Pancreas (tissue), 10 donors: ENCODE measurements at regions not wholly inside any gene's neighbourhood (a gene's known extent, or its start where the extent isn't known, plus 50 kb on each side); places are given as distances from the start of the nearest gene placed in this dataset.
A peak's percentile ranks its signal among the peaks of the same experiment; 100 is the strongest.

Source experiments
- ATAC-seq, 4 donors: fragments of 200-7000 bp; cut with Tn5 transposase; one replicate each; pipeline versions ENCODE4 v1.8.0 to v1.9.1; 2020; ENCODE audit warnings: mild to moderate bottlenecking in 4 of 4, moderate library complexity in 4 of 4
- DNase-seq, 6 donors: peaks; one replicate each; pipeline ENCODE4 v3.0.0-alpha.2; 2020
- FAIRE-seq: peaks from 2 replicates; lab custom pipeline; 2012; peaks lifted over from hg19 to GRCh38; lab: Jason Lieb, UNC
- H3K27ac ChIP-seq, 4 donors: fragments of 200-600 bp; sonication (generic); 1 replicate in 3 of 4; 2 replicates in 1 of 4; pipeline versions ENCODE4 v1.5.0 to v1.8.0; 2020
- H3K27me3 ChIP-seq, 4 donors: fragments of 200-600 bp; one replicate each; pipeline ENCODE4 v1.8.0; 2021
- H3K36me3 ChIP-seq, 3 donors: fragments of 200-600 bp; sonication (generic) in 1 of 3; one replicate each; pipeline versions ENCODE4 v1.5.0 to v1.8.0; 2020 to 2021
- H3K4me1 ChIP-seq, 3 donors: fragments of 200-600 bp; one replicate each; pipeline ENCODE4 v1.8.0; 2021
- H3K4me3 ChIP-seq, 4 donors: fragments of 200-600 bp; sonication (generic) in 2 of 4; one replicate each; pipeline versions ENCODE4 v1.5.0 to v1.8.0; 2020 to 2021
- H3K9me3 ChIP-seq, 4 donors: fragments of 200-600 bp; one replicate each; pipeline ENCODE4 v1.8.0; 2021
- CTCF ChIP-seq, 4 donors: fragments of 200-600 bp; sonication (generic) in 3 of 4; IDR thresholded peaks; one replicate each; pipeline versions ENCODE4 v1.5.0 to v1.8.0; 2021; ENCODE audit warnings: antibody characterized with exemption in 4 of 4
- WGBS, 2 donors: extraction: QIAGEN DNeasy Blood & Tissue Kit; methylation state at CpG; one replicate each; pipeline ENCODE4 v1.1.7; 2013; 5-methylcytosine and 5-hydroxymethylcytosine counted together
- intact Hi-C, 3 donors: fragments of 100-400 bp; cut with DNase I; formaldehyde crosslinking; loops; one replicate each; pipeline versions ENCODE4 v1.11.1 to v1.14.2; 2022
- donor health status: healthy with polysubstance abuse.
- donor health status: DM: no; HTN: no; CAD: no; lungs with moderate emphysema.
- donor health status: DM: no; HTN: no; CAD: no.
- donor health status: control.
- donor health status: control.
- donor health status: Bipolar disorder and iron deficiency.
- donor health status: DM: yes; HTN: yes; CAD: no.
- donor health status: DM: no; HTN: no; CAD: no.
- donor health status: DM: no; HTN: no; CAD: no.
- donor health status: DM: yes; HTN: yes; CAD: no.

GRCh38 chr20:60516442-60516841 is 558.2 kb downstream of the CDH26 start:
- no peaks in the 10 kb centered on the region for H3K36me3 ChIP-seq
- 57 to 71% methylated on average over 2 of the region's 2 CpGs for WGBS, 2 donors
- H3K4me1 ChIP-seq: no peaks in the 10 kb centered on the region
- no peaks in the 10 kb centered on the region for H3K27me3 ChIP-seq
- FAIRE-seq: peak; percentile 71
- H3K4me3 ChIP-seq: no peak overlapping the region
- DNase-seq: no peak
- intact Hi-C loops: no loop called here
- H3K9me3 ChIP-seq: no peaks in the 10 kb centered on the region
- no peak for TF ChIP-seq CTCF (IDR thresholded peaks at IDR 0.05)
- ATAC-seq: no peak
- no peak overlapping the region for H3K27ac ChIP-seq

GRCh38 chr20:60518022-60518421 is 559.8 kb downstream of the CDH26 start:
- DNase-seq: no peak

GRCh38 chr20:60525397-60525796 is 567.2 kb downstream of the CDH26 start:
- intact Hi-C loops: no loop called here
- no peaks in the 10 kb centered on the region for H3K9me3 ChIP-seq
- peaks cover 0 to 4% (median 0%) of the 10 kb centered on the region in 4 donors for H3K27me3 ChIP-seq
- ATAC-seq (no peak), FAIRE-seq (no peak), DNase-seq (no peak)
- H3K36me3 ChIP-seq: no peaks in the 10 kb centered on the region
- 51 to 64% methylated on average over 2 of the region's 2 CpGs for WGBS, 2 donors
- H3K27ac ChIP-seq: no peak overlapping the region
- no peaks in the 10 kb centered on the region for H3K4me1 ChIP-seq
- TF ChIP-seq CTCF (IDR thresholded peaks at IDR 0.05): no peak
- no peak overlapping the region for H3K4me3 ChIP-seq

More at GRCh38 chr20:60518022-60518421, 559.8 kb downstream of the CDH26 start:
- no peaks in the 10 kb centered on the region for H3K4me1 ChIP-seq
- 60 to 62% methylated on average over 1 of the region's 1 CpG for WGBS, 2 donors
- ATAC-seq: no peak
- H3K4me3 ChIP-seq: no peak overlapping the region
- no peaks in the 10 kb centered on the region for H3K27me3 ChIP-seq
- no peak for FAIRE-seq
- H3K36me3 ChIP-seq: no peaks in the 10 kb centered on the region
- intact Hi-C loops: no loop called here
- H3K9me3 ChIP-seq: no peaks in the 10 kb centered on the region
- H3K27ac ChIP-seq: no peak overlapping the region
- TF ChIP-seq CTCF (IDR thresholded peaks at IDR 0.05): no peak

GRCh38 chr20:60527656-60528055 is 569.4 kb downstream of the CDH26 start:
- Histone ChIP-seq H3K36me3 (no peaks in the 10 kb centered on the region), H3K27ac (no peak overlapping the region), H3K4me3 (no peak overlapping the region), H3K27me3 (peaks cover 0 to 4% (median 0%) of the 10 kb centered on the region in 4 donors), H3K9me3 (no peaks in the 10 kb centered on the region), H3K4me1 (no peaks in the 10 kb centered on the region)
- no peak for ATAC-seq
- intact Hi-C loops: no loop called here
- no peak for FAIRE-seq
- no peak for DNase-seq
- TF ChIP-seq CTCF (IDR thresholded peaks at IDR 0.05): no peak
- 20 to 42% methylated on average over 7 of the region's 7 CpGs for WGBS, 2 donors

GRCh38 chr20:60528141-60528540 is 569.9 kb downstream of the CDH26 start:
- Histone ChIP-seq H3K9me3 (no peaks in the 10 kb centered on the region), H3K27me3 (peaks cover 0 to 4% (median 0%) of the 10 kb centered on the region in 4 donors), H3K27ac (no peak overlapping the region), H3K4me3 (no peak overlapping the region), H3K36me3 (no peaks in the 10 kb centered on the region), H3K4me1 (no peaks in the 10 kb centered on the region)
- intact Hi-C loops: no loop called here
- WGBS, 2 donors: 47 to 65% methylated on average over 5 of the region's 5 CpGs
- FAIRE-seq: no peak
- no peak for ATAC-seq
- TF ChIP-seq CTCF (IDR thresholded peaks at IDR 0.05): no peak
- DNase-seq: no peak
